CD4-positive, alpha-beta T cell (primary cell): ENCODE measurements at regions not wholly inside any gene's neighbourhood (a gene's known extent, or its start where the extent isn't known, plus 50 kb on each side); places are given as distances from the start of the nearest gene placed in this dataset.

Experiments
- ATAC-seq: fragments of 200-7000 bp; cut with Tn5 transposase; one replicate; pipeline ENCODE4 v1.10.0; 2022; ENCODE audit warnings: mild to moderate bottlenecking; ENCODE audit not compliant: poor library complexity
- CTCF ChIA-PET: fragments of 350-600 bp; sonication (Branson Sonifier 250); formaldehyde crosslinking; loops from one replicate; lab custom pipeline; 2021; ENCODE audit warnings: antibody characterized with exemption, inconsistent platforms; lab: Charles Lee
- POLR2A ChIA-PET: fragments of 350-600 bp; sonication (Branson Sonifier 250); formaldehyde crosslinking; loops from one replicate; lab custom pipeline; 2021; ENCODE audit warnings: antibody characterized with exemption, inconsistent platforms; lab: Charles Lee
- DNase-seq, 14 experiments: peaks; one replicate each; pipeline ENCODE4 v3.0.0-alpha.2; 2013 to 2020; ENCODE audit warnings: mixed read lengths in 2 of 14
- H3K27ac ChIP-seq, 2 donors: one replicate each; pipeline versions ENCODE4 v1.5.1 to v1.7.0; 2013; ENCODE audit warnings: low read length in 2 of 2, low read depth in 1 of 2, mild to moderate bottlenecking in 1 of 2
- H3K27me3 ChIP-seq, 2 experiments: 1 replicate in 1 of 2; 2 replicates in 1 of 2; pipeline versions ENCODE4 v1.6.1 to v1.7.0; 2013; ENCODE audit warnings: low read length in 2 of 2, control low read depth in 1 of 2, mild to moderate bottlenecking in 1 of 2, moderate library complexity in 1 of 2; ENCODE audit not compliant: insufficient read depth in 2 of 2, control insufficient read depth in 1 of 2
- H3K36me3 ChIP-seq: one replicate; pipeline ENCODE4 v1.6.1; 2013; ENCODE audit warnings: low read length, control low read depth; ENCODE audit not compliant: insufficient read depth
- H3K4me1 ChIP-seq: one replicate; pipeline ENCODE4 v1.6.1; 2013; ENCODE audit warnings: low read length, control low read depth; ENCODE audit not compliant: insufficient read depth
- H3K4me3 ChIP-seq: one replicate; pipeline ENCODE4 v1.5.1; 2013; ENCODE audit warnings: mild to moderate bottlenecking, low read length, moderate library complexity
- H3K9me3 ChIP-seq, 2 experiments: 1 replicate in 1 of 2; 2 replicates in 1 of 2; pipeline versions ENCODE4 v1.6.1 to v1.7.0; 2013; ENCODE audit warnings: low read length in 2 of 2, mild to moderate bottlenecking in 2 of 2, control low read depth in 1 of 2, moderate library complexity in 1 of 2; ENCODE audit not compliant: control insufficient read depth in 1 of 2, insufficient read depth in 1 of 2
- H3K27ac Mint-ChIP-seq: one replicate; pipeline ENCODE4 v1.8.0; 2020; ENCODE audit warnings: mixed read lengths
- H3K27me3 Mint-ChIP-seq: one replicate; pipeline ENCODE4 v1.8.0; 2021; ENCODE audit warnings: mixed read lengths
- H3K36me3 Mint-ChIP-seq: one replicate; pipeline ENCODE4 v1.8.0; 2021; ENCODE audit warnings: low read depth, mixed read lengths
- H3K4me1 Mint-ChIP-seq: one replicate; pipeline ENCODE4 v1.8.0; 2021; ENCODE audit warnings: low read depth, mixed read lengths
- H3K4me3 Mint-ChIP-seq: one replicate; pipeline ENCODE4 v1.8.0; 2020; ENCODE audit warnings: mild to moderate bottlenecking, mixed read lengths
- H3K9me3 Mint-ChIP-seq: one replicate; pipeline ENCODE4 v1.8.0; 2020; ENCODE audit warnings: mixed read lengths
- intact Hi-C, 2 experiments: fragments of 100-400 bp; cut with DNase I in 1 of 2; cut with micrococcal nuclease in 1 of 2; formaldehyde crosslinking; loops; one replicate each; pipeline versions ENCODE4 v1.15.1 to v1.9.0; 2023 to 2025; cut with DNase I, micrococcal nuclease
- TF ChIP-seq, protein P1 (sequence below): fragments of 200-600 bp; IDR thresholded peaks from one replicate; pipeline ENCODE4 v1.8.0; 2022; ENCODE audit warnings: antibody characterized with exemption, mild to moderate bottlenecking

DNA sequence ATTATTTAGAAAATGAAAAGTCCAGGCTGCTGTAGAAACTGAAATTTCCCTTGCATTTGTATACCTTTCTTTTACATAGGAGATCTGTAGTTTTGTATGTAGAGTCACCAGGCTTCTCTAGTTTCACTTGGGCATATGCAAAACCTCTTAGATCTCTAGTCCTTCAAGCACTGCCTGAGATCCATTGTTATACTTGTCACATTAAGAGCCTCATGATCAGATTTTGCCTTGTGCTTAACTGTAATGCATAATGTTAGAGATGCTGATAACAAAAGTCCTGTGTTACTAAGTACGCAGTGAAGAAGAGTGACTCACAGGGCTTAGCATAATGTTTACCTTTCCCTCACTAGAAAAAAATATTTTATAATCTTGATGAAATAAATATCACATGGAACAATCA is 250.2 kb downstream of the CYLC2 start:
- H3K9me3 ChIP-seq, result no peaks in the 10 kb centered on the region
- no peak overlapping the region for H3K27ac ChIP-seq
- H3K9me3 Mint-ChIP-seq, result peaks cover 3% of the 10 kb centered on the region
- TF ChIP-seq, protein P1, sequence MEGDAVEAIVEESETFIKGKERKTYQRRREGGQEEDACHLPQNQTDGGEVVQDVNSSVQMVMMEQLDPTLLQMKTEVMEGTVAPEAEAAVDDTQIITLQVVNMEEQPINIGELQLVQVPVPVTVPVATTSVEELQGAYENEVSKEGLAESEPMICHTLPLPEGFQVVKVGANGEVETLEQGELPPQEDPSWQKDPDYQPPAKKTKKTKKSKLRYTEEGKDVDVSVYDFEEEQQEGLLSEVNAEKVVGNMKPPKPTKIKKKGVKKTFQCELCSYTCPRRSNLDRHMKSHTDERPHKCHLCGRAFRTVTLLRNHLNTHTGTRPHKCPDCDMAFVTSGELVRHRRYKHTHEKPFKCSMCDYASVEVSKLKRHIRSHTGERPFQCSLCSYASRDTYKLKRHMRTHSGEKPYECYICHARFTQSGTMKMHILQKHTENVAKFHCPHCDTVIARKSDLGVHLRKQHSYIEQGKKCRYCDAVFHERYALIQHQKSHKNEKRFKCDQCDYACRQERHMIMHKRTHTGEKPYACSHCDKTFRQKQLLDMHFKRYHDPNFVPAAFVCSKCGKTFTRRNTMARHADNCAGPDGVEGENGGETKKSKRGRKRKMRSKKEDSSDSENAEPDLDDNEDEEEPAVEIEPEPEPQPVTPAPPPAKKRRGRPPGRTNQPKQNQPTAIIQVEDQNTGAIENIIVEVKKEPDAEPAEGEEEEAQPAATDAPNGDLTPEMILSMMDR, result no peak
- H3K4me1 Mint-ChIP-seq, result no peaks in the 10 kb centered on the region
- no peaks in the 10 kb centered on the region for H3K36me3 Mint-ChIP-seq
- ATAC-seq (no peak), DNase-seq (no peak)
- no peak overlapping the region for H3K27ac Mint-ChIP-seq
- H3K4me3 ChIP-seq, result no peak overlapping the region
- intact Hi-C loops, result no loop called here
- no peaks in the 10 kb centered on the region for H3K4me1 ChIP-seq
- H3K27me3 Mint-ChIP-seq, result no peaks in the 10 kb centered on the region
- H3K27me3 ChIP-seq, result no peaks in the 10 kb centered on the region
- CTCF ChIA-PET, result no interaction called here
- no peak overlapping the region for H3K4me3 Mint-ChIP-seq
- no peaks in the 10 kb centered on the region for H3K36me3 ChIP-seq
- POLR2A ChIA-PET, result no interaction called here

DNA sequence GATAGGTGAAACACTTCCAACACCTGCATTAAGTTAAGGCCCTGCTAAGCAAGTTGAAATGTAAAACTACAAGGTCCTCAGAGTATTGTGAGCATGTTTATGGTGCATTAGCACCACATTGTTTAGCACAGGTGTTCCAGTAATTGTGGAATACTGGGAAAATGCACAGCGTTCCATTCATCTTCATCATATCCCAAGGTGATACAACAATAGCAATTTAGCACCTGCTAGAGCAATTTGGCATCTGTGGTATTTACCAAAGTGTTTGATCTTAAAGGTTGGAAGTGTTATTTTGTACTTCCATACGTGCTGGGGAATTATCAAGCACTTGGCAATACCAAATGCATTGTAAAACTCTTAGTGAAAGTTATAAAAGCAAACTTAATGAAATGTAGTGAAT is 266.8 kb downstream of the CYLC2 start:
- no peak for ATAC-seq
- Histone ChIP-seq H3K27ac (no peak overlapping the region), H3K9me3 (peaks cover 5 to 8% of the 10 kb centered on the region in 2 experiments), H3K36me3 (no peaks in the 10 kb centered on the region), H3K4me3 (no peak overlapping the region), H3K27me3 (no peaks in the 10 kb centered on the region), H3K4me1 (no peaks in the 10 kb centered on the region)
- intact Hi-C loops, result no loop called here
- H3K27me3 Mint-ChIP-seq, result no peaks in the 10 kb centered on the region
- no peak for DNase-seq
- ChIA-PET CTCF (no interaction called here), POLR2A (no interaction called here)
- H3K36me3 Mint-ChIP-seq, result no peaks in the 10 kb centered on the region
- TF ChIP-seq, protein P1, result no peak
- no peaks in the 10 kb centered on the region for H3K4me1 Mint-ChIP-seq
- H3K4me3 Mint-ChIP-seq, result no peak overlapping the region
- no peak overlapping the region for H3K27ac Mint-ChIP-seq
- H3K9me3 Mint-ChIP-seq, result peaks cover 6% of the 10 kb centered on the region

DNA sequence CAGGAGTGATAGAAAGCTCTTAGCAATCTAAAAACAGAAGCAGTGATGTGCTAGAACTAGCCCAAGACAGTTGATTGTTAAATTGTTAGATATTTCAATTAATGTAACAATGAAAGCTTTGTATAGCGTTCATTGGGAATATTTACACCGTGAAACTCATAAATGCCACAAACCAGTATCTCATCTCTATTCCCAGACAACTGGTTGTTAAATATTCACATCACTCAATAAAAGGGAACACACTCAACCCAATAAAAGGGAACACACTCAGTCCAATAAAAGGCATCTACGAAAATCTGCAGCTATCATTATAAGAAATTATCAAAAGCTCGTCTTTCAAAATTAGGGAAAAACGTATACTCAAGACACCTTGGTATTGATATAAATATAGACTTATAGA is 270.9 kb downstream of the CYLC2 start:
- DNase-seq, result no peak

More for the DNA sequence above, 270.9 kb downstream of the CYLC2 start:
- POLR2A ChIA-PET, result no interaction called here
- intact Hi-C loops, result no loop called here
- peaks cover 0 to 8% of the 10 kb centered on the region in 2 experiments for H3K9me3 ChIP-seq
- Mint-ChIP-seq H3K36me3 (no peaks in the 10 kb centered on the region), H3K4me3 (no peak overlapping the region), H3K9me3 (peaks cover 3% of the 10 kb centered on the region), H3K4me1 (no peaks in the 10 kb centered on the region), H3K27ac (no peak overlapping the region), H3K27me3 (no peaks in the 10 kb centered on the region)
- CTCF ChIA-PET, result no interaction called here
- no peak for ATAC-seq
- H3K27ac ChIP-seq, result no peak overlapping the region
- H3K36me3 ChIP-seq, result no peaks in the 10 kb centered on the region
- H3K4me3 ChIP-seq, result no peak overlapping the region
- H3K4me1 ChIP-seq, result no peaks in the 10 kb centered on the region
- no peaks in the 10 kb centered on the region for H3K27me3 ChIP-seq
- TF ChIP-seq, protein P1, result no peak
